DOHH2 (cell line): ENCODE measurements at regions not wholly inside any gene's neighbourhood (a gene's known extent, or its start where the extent isn't known, plus 50 kb on each side); places are given as distances from the start of the nearest gene placed in this dataset.

Experiments
- EZH2phosphoT487 ChIP-seq: fragments of 200-600 bp; sonication (generic); IDR thresholded peaks from 2 replicates; pipeline ENCODE4 v1.6.1; 2017; ENCODE audit warnings: borderline replicate concordance, mild to moderate bottlenecking, antibody characterized with exemption, low read length, moderate library complexity, mixed read lengths
- TF ChIP-seq, protein P1 (sequence below): fragments of 200-600 bp; sonication (generic); IDR thresholded peaks from one replicate; pipeline ENCODE4 v1.5.1; 2014; ENCODE audit warnings: antibody characterized with exemption, mild to moderate bottlenecking, low read depth, low read length; ENCODE audit not compliant: poor library complexity, severe bottlenecking

DNA sequence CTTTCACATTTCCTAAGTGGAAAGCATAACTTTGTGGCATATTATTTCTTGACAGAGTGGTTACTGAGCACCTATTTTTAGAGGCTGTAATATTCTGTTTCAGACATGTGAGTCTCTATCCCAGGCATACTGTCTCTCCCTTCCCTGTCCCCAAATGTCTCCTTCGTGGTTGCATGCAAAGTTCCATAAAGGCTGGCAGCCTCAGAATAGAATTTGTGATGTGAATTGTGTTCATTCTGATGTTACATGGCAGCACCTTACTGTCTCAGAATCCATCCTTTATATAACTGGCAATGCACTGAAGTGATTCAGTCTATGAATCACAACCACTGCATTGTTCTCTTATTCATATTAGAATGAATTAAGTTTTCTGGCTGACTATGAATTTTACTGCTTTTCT lies 89.0 kb upstream of the SLC7A1 start:
- TF ChIP-seq, protein P1, sequence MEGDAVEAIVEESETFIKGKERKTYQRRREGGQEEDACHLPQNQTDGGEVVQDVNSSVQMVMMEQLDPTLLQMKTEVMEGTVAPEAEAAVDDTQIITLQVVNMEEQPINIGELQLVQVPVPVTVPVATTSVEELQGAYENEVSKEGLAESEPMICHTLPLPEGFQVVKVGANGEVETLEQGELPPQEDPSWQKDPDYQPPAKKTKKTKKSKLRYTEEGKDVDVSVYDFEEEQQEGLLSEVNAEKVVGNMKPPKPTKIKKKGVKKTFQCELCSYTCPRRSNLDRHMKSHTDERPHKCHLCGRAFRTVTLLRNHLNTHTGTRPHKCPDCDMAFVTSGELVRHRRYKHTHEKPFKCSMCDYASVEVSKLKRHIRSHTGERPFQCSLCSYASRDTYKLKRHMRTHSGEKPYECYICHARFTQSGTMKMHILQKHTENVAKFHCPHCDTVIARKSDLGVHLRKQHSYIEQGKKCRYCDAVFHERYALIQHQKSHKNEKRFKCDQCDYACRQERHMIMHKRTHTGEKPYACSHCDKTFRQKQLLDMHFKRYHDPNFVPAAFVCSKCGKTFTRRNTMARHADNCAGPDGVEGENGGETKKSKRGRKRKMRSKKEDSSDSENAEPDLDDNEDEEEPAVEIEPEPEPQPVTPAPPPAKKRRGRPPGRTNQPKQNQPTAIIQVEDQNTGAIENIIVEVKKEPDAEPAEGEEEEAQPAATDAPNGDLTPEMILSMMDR, result no peak
- TF ChIP-seq EZH2phosphoT487, result no peak
